NCI-H2081 treated with DMSO at 0.1 percent for 48 hours (cell line): ENCODE measurements at regions not wholly inside any gene's neighbourhood (a gene's known extent, or its start where the extent isn't known, plus 50 kb on each side); places are given as distances from the start of the nearest gene placed in this dataset.

ENCODE experiments used
- DNase-seq: peaks from one replicate; lab custom pipeline; 2025; lab: John Stamatoyannopoulos, UW

DNA sequence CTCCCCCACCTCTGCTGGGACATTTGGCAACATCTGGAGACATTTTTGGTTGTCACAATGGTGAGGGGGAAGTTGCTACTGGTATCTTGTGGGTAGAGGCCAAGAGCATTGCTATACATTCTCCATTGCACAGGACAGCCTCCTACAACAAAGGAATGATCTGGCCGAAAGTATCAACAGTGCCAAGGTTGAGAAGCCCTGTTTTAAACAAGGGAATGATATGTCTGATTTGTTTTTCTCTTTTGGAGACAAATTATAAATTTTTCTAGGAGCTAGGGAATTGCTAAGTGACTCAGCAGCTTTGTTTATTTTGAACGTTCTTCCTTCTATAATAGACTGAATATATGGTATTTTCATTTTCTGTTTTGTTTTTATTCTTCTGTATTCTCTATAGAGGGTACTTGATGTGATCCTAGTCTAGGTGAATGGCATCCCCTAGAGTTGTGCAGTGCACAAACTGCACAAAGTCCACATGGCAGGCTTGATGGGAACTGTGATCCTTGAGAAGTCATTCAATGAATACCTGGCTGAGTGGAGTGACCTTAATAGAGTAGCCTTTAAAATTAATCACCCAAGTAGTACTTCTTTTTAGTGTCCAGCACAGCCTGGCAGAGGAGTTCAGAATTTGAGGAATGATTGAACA lies 288.6 kb upstream of the USP24 start:
- no peak for DNase-seq

DNA sequence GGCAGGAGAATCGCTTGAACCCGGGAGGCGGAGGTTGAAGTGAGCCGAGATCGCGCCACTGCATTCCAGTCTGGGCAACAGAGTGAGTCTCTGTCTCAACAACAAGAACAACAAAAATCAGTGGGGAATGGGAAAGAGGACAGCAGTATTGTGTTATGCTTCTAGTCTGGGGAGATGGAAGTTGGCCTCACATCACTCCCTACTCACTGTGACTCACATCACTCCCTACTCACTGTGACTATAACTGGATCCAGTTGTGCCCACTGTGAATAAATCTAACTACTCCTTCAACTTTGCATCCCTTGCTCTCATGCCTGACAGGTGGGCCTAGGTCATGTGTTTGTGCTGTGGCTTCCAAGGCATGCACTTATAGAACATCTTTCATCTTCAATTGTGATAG lies 285.4 kb upstream of the USP24 start:
- no peak for DNase-seq

DNA sequence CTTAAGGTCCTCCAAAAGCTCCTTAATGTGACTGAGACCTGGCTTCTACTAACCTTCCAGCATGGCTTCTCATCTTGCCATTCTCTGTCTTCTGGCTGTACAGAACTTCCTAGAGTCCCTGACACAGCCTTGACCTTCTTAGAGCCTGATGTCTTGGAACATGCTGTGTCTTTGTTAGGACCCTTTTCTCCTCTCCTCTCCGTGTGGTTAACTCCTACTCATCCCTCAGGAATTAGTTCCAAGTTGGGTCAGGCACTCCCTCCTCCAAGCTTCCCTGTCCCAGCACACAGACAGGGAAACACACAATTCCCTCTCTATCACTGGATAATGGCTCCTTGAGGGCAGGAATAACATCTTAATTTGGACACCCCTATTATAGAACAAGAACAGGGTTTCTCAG lies 275.4 kb upstream of the USP24 start:
- DNase-seq, result no peak

DNA sequence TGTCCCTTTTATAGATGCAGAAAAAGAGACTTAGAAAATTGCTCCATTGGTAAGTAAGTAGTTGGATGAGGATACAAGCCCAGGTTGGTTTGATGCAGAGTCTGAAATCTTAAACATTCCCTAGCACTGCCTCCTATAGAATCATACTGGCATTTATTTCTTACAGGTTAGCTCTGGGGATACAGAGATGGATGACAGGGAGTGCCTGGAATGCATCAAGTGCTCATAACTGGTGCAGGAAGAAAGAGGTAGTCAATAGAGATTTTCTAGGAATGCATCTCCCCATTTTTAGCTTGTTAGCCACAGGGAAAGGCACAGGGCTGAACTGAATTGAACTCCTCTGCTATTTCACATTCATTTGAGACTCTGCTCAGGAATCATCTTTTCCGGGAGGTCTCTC lies 269.0 kb upstream of the USP24 start:
- DNase-seq, result no peak

DNA sequence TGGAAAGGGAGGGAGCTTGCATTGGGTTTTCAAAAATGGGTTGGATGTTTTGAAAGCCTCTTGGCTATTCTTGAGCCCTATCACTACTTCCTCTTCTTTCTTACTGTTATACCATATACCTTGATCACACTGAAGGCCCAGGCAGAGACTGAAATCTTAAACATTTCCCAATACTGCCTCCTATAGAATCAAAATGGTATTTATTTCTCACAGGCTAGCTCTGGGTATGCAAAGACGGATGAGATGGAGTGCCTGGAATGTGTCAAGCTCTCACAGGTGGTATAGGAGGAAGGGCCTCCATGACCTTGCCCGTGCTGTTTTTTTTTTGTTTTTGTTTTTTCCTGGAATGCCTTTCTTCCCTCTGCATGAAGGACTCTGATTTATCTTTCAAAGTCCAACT lies 268.4 kb upstream of the USP24 start:
- DNase-seq, result no peak

DNA sequence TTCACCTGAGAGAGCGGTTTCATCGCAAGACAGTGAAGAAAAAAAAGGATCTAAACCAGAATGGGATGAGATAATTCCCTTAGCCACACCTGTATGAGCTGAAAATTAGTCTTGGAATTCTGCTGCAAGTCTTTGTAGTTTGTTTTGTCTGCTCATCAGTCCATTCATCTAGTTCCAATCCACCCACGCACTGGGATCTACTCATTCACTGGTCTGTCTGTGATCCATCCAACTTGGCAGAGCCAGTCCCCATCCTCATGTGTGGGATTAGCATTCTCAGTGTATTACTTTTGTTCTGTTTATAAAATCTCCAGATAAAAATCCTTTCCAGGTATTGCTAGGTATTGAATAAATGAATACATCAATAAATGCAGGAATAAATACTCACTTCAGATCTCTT lies 266.5 kb upstream of the USP24 start:
- no peak for DNase-seq

DNA sequence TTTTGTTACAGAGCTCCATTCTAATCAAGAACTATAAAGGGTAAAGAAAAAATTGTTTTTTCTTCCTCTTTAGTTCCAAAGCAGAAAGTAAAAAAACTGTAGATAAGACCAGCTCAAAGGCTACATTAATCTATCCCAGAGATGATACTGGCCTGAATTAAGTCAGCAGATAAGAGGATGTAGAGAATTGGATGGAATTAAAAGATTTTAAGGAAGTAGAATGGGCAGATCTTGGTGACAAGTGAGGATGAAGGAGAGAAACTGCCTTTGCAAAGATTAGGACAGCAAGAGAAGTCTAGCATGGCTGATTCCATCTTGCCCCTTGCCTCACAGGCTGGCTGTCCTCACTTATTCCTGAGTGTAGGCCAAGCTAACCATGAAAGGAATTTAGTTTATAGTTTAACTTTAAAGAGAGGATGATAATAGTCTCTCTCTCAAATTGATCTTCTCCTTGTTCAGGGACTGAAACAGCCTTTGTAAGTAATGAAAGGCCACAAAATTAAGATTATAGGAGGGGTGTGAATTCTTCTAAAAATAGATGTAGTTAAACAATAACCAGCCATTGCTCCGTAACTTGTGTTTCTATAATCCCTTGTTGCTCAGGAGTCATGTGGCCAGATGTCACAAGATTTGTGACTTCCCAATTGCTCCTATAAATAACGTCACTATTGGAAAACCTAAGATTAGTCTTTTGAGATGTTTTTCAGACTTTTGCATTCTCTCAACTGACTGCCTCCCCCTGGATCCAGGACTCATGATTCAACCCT lies 265.0 kb upstream of the USP24 start:
- DNase-seq, result no peak

DNA sequence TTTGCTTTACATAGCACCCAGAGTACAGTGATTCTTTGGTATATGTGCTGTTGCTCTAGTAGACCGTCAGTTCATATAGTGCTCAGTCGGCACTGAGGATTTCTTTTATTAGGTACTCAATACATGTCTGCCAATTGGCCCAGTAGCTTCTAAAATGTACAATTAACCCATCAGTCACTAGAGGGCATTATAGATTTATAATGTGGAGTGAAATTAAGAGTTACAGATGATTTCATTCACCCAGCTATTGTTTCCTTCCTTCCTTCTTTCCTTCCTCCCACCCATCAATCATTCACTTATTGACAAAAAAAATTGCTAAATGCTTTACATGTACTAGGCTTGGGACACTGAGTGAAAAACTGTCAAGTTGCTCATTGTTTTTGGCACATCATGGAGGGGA lies 263.6 kb upstream of the USP24 start:
- DNase-seq, result no peak

DNA sequence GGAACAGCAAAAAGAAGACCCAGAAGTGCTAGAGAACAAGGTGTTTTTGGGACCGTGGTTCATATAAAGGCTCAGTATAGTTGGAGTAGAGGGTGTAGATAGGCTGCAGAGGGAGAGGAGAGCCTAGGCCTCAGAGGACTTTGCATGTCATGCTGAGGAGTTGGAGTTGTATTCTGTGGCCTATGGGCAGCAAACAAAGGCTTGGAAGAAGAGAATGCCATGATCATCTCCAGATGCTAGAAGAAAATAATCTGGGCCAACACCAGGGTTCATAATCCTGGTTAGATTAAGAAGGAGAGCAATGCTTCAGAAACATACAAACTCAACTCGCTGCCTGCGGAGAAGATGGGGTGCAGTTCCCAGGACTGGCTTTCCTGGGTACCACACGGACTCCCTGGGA lies 262.8 kb upstream of the USP24 start:
- no peak for DNase-seq

DNA sequence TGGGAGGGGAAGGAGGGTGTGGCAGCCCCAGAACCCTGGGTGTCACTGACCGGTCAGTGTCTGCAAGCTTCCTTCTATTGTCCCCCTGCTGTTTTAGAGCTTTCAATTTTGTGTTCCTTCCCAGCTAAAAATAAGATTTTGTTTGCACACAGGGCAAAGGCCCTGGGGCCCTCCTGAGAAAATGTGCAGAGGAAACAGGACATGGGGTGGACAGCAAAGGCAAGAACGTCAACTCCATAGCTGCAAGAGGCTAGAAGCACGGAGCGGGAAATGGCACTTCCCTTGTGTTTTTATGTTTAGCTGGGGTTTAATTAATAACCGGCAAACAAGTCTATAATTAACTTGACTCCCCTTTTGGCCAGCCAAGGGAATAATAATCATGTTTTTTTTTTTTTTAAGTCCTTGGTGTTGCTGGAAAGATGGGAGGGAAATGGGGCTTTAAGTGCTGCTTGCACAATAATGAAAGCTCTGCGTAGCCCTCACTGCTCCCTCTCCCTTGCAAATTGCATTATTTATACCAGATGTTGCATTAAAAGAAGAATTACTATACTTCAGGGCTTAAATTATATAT lies 261.4 kb upstream of the USP24 start:
- no peak for DNase-seq

DNA sequence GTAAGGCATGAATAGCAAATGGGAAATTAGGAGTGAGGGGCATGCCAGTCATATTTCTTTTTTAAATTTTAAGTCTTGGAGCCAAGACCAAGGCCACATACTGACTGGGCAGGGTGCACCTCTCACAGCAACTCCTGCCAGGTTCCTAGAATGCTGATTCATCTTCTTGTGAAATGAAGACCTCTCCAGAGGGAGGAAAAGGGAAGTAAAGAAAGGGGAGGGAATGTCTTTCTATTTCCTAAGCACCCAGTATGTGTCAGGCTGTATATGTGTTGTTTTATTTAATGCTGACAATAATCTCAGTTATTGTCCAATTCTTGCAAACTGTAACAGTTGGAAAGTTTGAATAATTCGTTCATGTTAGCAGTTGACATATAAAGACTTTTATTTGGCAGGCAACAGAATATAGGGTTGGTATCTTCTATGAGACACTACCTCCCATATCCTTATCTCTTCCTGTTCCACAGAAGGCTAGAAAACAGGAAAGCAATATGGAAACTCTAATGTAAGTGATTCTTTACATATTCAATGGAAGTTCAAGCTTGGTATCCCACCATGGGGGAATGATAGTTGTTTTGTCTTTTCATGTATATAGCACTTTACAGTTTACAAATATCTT lies 259.1 kb upstream of the USP24 start:
- DNase-seq, result no peak

DNA sequence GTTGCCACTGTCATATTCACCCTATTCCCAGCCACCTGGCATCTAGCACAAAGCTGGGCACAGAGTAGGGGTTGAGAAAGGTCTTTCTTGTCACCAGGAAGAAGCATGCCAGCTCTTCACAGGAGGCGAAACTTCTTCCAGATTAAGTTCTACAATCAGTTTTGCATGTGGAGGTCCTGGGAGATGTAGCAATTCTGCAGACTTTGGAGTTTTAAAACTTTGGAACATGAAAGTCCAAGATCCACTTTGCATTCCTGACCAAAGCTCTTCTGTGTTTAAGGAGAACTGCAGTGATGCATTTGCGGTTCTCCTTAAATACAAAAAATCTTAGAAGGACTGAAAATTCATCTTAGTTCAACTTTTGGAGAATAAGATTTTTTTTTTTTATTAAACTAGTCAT lies 258.5 kb upstream of the USP24 start:
- DNase-seq, result no peak

DNA sequence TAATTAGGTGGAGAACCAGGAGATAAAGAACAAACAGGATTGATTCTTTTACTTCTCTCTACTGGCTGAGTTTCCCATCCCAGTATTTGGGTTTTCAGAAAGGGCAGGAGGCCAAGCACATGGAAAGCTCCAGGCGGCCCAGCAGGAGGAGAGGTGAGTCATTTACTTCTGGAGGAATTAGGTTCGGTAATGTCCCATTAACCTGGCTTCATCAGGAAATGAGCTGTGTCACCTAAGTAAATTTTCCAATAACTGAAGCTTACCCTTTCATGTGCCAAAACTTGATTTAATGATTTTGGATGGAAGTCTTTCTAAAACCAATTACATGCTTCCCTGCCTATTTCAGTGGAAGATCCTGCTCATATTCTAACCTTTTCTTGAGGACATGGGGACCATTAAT lies 257.6 kb upstream of the USP24 start:
- DNase-seq, result no peak

DNA sequence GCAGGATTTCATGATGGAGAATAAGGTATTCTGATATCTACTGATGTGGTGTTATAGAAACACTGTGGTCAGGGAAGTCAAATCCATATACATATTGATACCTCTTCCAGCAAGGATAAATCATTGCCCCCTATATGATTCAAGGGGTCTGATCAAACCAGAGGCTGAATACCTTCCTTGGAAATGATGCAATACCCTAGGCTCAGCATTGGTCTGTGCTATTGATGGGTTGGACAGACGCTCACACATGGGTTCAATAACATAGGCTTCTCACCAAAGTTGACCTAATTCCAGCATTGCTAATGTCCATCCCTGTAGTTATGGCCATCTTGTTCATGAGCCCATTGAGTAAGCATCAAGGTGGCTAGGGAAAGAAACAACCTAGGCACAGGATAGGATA lies 257.0 kb upstream of the USP24 start:
- no peak for DNase-seq

DNA sequence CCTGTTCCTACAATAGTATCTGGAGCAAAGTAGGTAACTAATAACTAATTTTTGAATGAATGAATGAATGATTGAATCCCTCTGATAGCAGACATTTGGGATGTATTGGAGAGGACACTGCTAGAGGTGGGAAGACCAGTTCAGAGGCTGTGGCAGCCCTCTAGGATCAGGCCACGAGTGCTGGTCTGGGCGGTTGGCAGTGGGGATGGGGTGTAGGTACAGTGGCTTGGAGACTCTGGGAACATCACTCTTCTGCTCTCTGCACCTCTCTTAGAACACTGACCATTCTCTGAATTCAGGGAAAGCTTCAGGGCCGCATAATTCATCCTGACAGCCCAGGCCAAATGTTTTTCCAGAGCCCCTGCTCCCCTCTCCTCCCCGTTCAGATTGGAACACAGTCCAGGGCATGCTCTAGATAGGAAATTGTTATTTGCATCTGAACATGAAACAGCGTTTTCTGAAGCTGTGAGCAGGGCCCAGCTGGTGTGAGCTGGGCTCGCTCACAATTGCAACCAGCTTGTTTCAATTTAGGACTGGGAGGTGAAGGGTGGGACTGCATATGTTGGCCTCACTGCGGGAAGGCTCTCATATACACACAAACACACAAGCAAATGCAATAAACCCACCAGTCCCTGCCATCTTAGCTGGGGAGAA lies 253.1 kb upstream of the USP24 start:
- DNase-seq, result no peak

DNA sequence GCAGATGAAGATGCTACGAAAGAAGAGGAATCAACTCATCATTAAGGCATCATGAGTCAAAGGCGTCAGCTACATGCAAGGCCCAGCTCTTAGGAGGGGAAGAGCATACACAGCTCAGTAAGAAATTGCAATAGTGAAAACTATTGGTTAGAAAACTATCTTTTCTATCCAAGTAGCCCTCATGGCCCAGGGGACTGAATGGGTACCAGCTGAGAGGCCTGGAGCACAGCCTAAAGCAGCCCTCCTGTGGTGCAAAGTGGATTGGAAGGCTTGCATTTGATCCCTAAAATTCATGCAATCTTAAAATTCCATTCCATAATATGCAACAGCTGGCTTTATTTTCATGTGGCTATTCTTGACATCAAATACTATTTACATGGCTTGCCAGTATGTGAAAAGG lies 251.8 kb upstream of the USP24 start:
- no peak for DNase-seq

DNA sequence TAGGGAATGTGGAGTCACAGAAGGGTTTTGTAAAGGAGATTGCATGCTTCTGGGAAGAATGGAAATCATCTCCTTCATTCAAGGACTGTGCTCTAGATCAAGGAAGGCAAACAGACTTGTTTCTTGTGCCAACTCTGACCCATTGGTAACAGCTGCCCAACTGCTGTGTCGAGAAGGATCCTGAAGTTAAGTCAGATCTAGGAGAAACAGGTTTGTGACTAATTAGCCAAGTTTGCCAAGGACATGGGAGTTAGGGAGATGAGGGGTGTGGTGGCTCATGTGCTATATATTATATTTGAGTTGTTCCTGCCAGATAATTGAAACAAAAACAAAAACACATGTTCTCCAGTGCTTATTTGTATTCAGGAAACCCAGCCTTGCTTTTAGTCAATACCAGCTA lies 251.2 kb upstream of the USP24 start:
- no peak for DNase-seq

DNA sequence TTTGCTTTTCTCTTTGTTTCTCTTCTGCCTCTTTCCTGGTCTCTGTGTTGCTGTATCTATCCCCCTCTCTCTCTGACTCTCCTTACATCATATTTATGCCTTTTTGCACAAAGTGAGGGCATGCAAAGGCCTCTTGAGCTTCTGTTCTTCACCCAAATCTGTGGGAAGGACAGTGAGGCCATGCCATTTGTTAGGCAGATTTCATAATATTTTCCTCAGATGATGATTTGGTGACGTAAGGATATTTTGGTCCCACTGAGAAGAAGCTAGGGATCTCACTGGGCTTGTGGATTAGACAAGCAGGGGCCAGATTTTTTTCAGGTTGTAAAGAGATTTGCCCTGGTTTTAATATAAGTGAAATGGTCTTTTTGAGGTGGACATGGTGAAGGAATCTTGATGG lies 249.4 kb upstream of the USP24 start:
- DNase-seq, result no peak

DNA sequence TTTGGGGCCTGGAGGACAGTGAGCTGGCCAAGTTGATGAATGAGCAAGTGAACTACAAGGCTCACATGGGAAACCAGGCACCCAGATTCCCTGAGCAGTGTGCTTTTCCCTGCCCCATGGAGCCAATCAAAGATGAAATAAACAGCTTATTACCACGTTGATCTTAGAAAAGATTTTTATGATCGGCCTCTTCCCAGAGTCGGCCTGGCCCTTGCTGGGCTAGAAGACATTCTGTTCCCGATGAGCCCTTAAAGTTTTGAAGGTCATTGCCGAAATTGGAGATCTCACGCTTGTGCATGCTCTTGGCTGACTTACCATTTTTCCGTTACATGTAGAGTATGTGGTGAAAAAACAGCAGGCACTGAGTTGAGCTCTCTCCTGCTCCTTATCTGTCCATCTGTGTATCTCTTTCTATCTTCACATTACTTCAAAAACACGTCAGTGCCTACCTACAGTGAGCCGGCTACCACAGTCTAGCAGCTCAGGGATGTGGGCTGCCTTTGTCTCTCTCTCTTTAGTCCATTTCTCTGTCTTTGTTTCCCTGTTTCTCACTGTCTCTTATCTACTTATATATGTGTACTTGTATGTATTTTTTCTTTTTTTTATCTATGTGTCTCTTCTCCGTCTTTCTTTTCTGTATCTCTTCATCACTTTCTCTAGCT lies 248.8 kb upstream of the USP24 start:
- no peak for DNase-seq

DNA sequence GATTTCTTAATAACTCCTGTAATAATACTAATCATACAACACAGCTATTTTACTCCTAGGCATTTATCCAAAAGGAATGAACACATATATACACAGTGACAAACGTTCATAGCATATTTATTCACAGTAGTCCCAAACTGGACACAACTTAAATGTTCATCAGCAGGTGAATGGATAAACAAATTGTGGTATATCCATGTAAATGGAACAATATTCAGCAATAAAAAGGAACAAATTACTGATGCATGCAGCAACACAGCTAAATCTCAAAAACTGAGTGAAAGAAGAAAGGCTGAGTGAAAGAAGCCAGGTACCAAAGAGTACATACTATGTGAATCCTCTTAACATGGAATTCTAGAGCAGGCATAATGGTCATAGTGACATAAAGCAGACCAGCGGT lies 242.7 kb upstream of the USP24 start:
- no peak for DNase-seq

DNA sequence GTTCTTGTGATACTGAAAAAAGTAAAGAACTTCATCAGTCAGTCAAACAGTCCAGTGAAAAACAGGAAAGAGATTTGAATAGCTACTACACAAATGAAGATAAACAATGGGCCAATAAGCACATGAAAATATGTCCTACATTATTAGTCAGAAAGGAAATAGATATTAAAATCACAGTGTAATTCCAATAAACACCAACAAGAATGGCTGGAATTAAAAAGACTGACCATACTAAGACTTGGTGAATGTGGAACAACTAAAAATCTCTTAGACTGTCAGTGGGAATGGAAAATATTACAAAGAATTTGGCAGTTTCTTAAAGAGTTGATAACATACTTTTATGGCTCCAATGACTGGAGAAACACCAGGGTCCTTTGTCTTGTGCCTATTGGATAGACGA lies 241.8 kb upstream of the USP24 start:
- DNase-seq, result no peak

DNA sequence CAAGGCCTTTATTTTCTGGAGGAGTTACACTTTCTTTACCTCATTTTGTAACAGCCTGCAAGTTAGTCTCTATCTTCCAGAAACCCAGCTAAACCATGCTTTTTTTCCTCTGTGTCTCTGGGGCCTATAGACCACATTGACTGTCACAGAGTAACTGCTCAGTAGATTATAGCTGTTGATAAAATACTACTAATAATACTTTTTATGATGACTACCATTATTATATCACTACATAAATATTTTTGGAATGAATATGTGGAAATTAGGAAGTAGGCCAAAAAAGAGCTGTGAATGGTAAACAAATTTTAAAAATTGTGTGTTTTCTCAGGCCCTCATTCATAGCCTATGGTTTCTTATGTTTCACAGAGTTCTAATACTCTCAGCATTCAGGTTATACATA lies 233.1 kb upstream of the USP24 start:
- DNase-seq, result no peak
